KMS-11 (cell line): ENCODE measurements at regions not wholly inside any gene's neighbourhood (a gene's known extent, or its start where the extent isn't known, plus 50 kb on each side); places are given as distances from the start of the nearest gene placed in this dataset.

Experiments
- H2AFZ ChIP-seq: fragments of 200-600 bp; sonication (generic); 2 replicates; pipeline ENCODE4 v1.6.1; 2016; ENCODE audit warnings: antibody characterized with exemption, mixed run types, low read depth
- H3K27ac ChIP-seq: fragments of 200-600 bp; sonication (generic); 2 replicates; pipeline ENCODE4 v1.6.1; 2016; ENCODE audit warnings: mild to moderate bottlenecking, mixed run types
- H3K27me3 ChIP-seq: fragments of 200-600 bp; sonication (generic); 2 replicates; pipeline ENCODE4 v1.6.1; 2017; ENCODE audit warnings: mild to moderate bottlenecking, low read depth, mixed run types, moderate library complexity; ENCODE audit not compliant: insufficient read depth
- H3K36me3 ChIP-seq: fragments of 200-600 bp; sonication (generic); 2 replicates; pipeline ENCODE4 v1.6.1; 2017; ENCODE audit warnings: mild to moderate bottlenecking, mixed run types; ENCODE audit not compliant: insufficient read depth
- H3K4me1 ChIP-seq: fragments of 200-600 bp; sonication (generic); 2 replicates; pipeline ENCODE4 v1.6.1; 2016; ENCODE audit warnings: mild to moderate bottlenecking, low read depth, mixed run types; ENCODE audit not compliant: poor library complexity, severe bottlenecking
- H3K4me2 ChIP-seq: fragments of 200-600 bp; sonication (generic); 2 replicates; pipeline ENCODE4 v1.7.0; 2016; ENCODE audit warnings: mild to moderate bottlenecking, mixed run types
- H3K4me3 ChIP-seq: fragments of 200-600 bp; sonication (generic); IDR thresholded peaks from 2 replicates; pipeline ENCODE4 v1.6.1; 2017; ENCODE audit warnings: low read depth, low read length, mixed read lengths; ENCODE audit not compliant: insufficient read depth
- H3K79me2 ChIP-seq: fragments of 200-600 bp; sonication (generic); 2 replicates; pipeline ENCODE4 v1.6.1; 2016; ENCODE audit warnings: low read depth, mixed run types; ENCODE audit not compliant: insufficient read depth
- H3K9ac ChIP-seq: fragments of 200-600 bp; sonication (generic); 2 replicates; pipeline ENCODE4 v1.6.1; 2016; ENCODE audit warnings: mild to moderate bottlenecking, mixed run types
- H4K20me1 ChIP-seq: fragments of 200-600 bp; sonication (generic); 2 replicates; pipeline ENCODE4 v1.6.1; 2016; ENCODE audit warnings: mild to moderate bottlenecking, mixed run types; ENCODE audit not compliant: insufficient read depth
- CTCF ChIP-seq: fragments of 200-600 bp; sonication (generic); conservative IDR thresholded peaks from 2 replicates; pipeline ENCODE4 v1.6.1; 2017; ENCODE audit warnings: low read depth, mild to moderate bottlenecking, antibody characterized with exemption, low read length, moderate library complexity, mixed read lengths

- no peak overlapping the region for H2AFZ ChIP-seq
- no peaks in the 10 kb centered on the region for H3K79me2 ChIP-seq
- no peaks in the 10 kb centered on the region for H4K20me1 ChIP-seq
- H3K4me2 ChIP-seq = no peak overlapping the region
- no peaks in the 10 kb centered on the region for H3K36me3 ChIP-seq
- peaks cover 16% of the 10 kb centered on the region for H3K4me1 ChIP-seq
- H3K27me3 ChIP-seq = no peaks in the 10 kb centered on the region
- no peak overlapping the region for H3K4me3 ChIP-seq
- no peak overlapping the region for H3K27ac ChIP-seq
- no peak for TF ChIP-seq CTCF
- H3K9ac ChIP-seq = no peak overlapping the region
Observed at GRCh38 chr2:37812414-37812813, 112.7 kb upstream of the RMDN2 start.

GRCh38 chr2:37812941-37813730, 112.0 kb upstream of the RMDN2 start:
- no peak for TF ChIP-seq CTCF
- Histone ChIP-seq H3K27me3 (no peaks in the 10 kb centered on the region), H3K4me3 (no peak overlapping the region), H4K20me1 (no peaks in the 10 kb centered on the region), H3K4me1 (peaks cover 16% of the 10 kb centered on the region), H2AFZ (no peak overlapping the region), H3K36me3 (no peaks in the 10 kb centered on the region), H3K79me2 (no peaks in the 10 kb centered on the region), H3K27ac (no peak overlapping the region), H3K9ac (no peak overlapping the region), H3K4me2 (no peak overlapping the region)

GRCh38 chr2:37816036-37816435, 109.1 kb upstream of the RMDN2 start:
- Histone ChIP-seq H3K27me3 (no peaks in the 10 kb centered on the region), H3K9ac (no peak overlapping the region), H3K4me2 (no peak overlapping the region), H4K20me1 (no peaks in the 10 kb centered on the region), H2AFZ (no peak overlapping the region), H3K36me3 (no peaks in the 10 kb centered on the region), H3K4me3 (no peak overlapping the region), H3K27ac (no peak overlapping the region), H3K4me1 (no peaks in the 10 kb centered on the region), H3K79me2 (no peaks in the 10 kb centered on the region)
- no peak for TF ChIP-seq CTCF

GRCh38 chr2:37816686-37817085, 108.4 kb upstream of the RMDN2 start:
- Histone ChIP-seq H3K27ac (no peak overlapping the region), H3K4me3 (no peak overlapping the region), H4K20me1 (no peaks in the 10 kb centered on the region), H3K4me1 (no peaks in the 10 kb centered on the region), H3K9ac (no peak overlapping the region), H2AFZ (no peak overlapping the region), H3K27me3 (no peaks in the 10 kb centered on the region), H3K79me2 (no peaks in the 10 kb centered on the region), H3K4me2 (no peak overlapping the region), H3K36me3 (no peaks in the 10 kb centered on the region)
- TF ChIP-seq CTCF = no peak
